Activated naive CD8-positive, alpha-beta T cell (primary cell): ENCODE measurements at regions not wholly inside any gene's neighbourhood (a gene's known extent, or its start where the extent isn't known, plus 50 kb on each side); places are given as distances from the start of the nearest gene placed in this dataset.

ENCODE experiments used
- H3K27ac Mint-ChIP-seq: one replicate; pipeline ENCODE4 v1.8.0; 2021; ENCODE audit warnings: mixed read lengths
- H3K27me3 Mint-ChIP-seq: one replicate; pipeline ENCODE4 v1.8.0; 2021; ENCODE audit warnings: mixed read lengths
- H3K36me3 Mint-ChIP-seq: one replicate; pipeline ENCODE4 v1.8.0; 2021; ENCODE audit warnings: mixed read lengths
- H3K4me1 Mint-ChIP-seq: one replicate; pipeline ENCODE4 v1.8.0; 2021; ENCODE audit warnings: low read depth, mixed read lengths
- H3K4me3 Mint-ChIP-seq: one replicate; pipeline ENCODE4 v1.8.0; 2021; ENCODE audit warnings: mild to moderate bottlenecking, mixed read lengths
- H3K9me3 Mint-ChIP-seq: one replicate; pipeline ENCODE4 v1.8.0; 2021; ENCODE audit warnings: low read depth, mixed read lengths

- Mint-ChIP-seq H3K36me3 (no peaks in the 10 kb centered on the region), H3K4me3 (no peak overlapping the region), H3K27me3 (no peaks in the 10 kb centered on the region), H3K4me1 (no peaks in the 10 kb centered on the region), H3K9me3 (peaks cover 6% of the 10 kb centered on the region), H3K27ac (no peak overlapping the region)
These were observed 119.3 kb upstream of the ADAMTS5 start for GRCh38 chr21:27086186-27086585.

GRCh38 chr21:27085387-27085786 is 118.5 kb upstream of the ADAMTS5 start:
- Mint-ChIP-seq H3K9me3 (peaks cover 6% of the 10 kb centered on the region), H3K36me3 (no peaks in the 10 kb centered on the region), H3K27ac (no peak overlapping the region), H3K4me3 (no peak overlapping the region), H3K27me3 (no peaks in the 10 kb centered on the region), H3K4me1 (no peaks in the 10 kb centered on the region)

- H3K27me3 Mint-ChIP-seq: no peaks in the 10 kb centered on the region
- H3K4me1 Mint-ChIP-seq: no peaks in the 10 kb centered on the region
- H3K36me3 Mint-ChIP-seq: no peaks in the 10 kb centered on the region
- H3K4me3 Mint-ChIP-seq: no peak overlapping the region
- peaks cover 6% of the 10 kb centered on the region for H3K9me3 Mint-ChIP-seq
- H3K27ac Mint-ChIP-seq: no peak overlapping the region
These were observed 116.3 kb upstream of the ADAMTS5 start for GRCh38 chr21:27083144-27083543.

- no peaks in the 10 kb centered on the region for H3K36me3 Mint-ChIP-seq
- H3K4me1 Mint-ChIP-seq: no peaks in the 10 kb centered on the region
- peaks cover 6% of the 10 kb centered on the region for H3K9me3 Mint-ChIP-seq
- no peak overlapping the region for H3K27ac Mint-ChIP-seq
- H3K4me3 Mint-ChIP-seq: no peak overlapping the region
- H3K27me3 Mint-ChIP-seq: no peaks in the 10 kb centered on the region
These were observed 115.6 kb upstream of the ADAMTS5 start for GRCh38 chr21:27082431-27083010.

GRCh38 chr21:27079636-27080240 is 112.8 kb upstream of the ADAMTS5 start:
- H3K27ac Mint-ChIP-seq: no peak overlapping the region
- no peaks in the 10 kb centered on the region for H3K27me3 Mint-ChIP-seq
- no peaks in the 10 kb centered on the region for H3K36me3 Mint-ChIP-seq
- H3K4me1 Mint-ChIP-seq: no peaks in the 10 kb centered on the region
- H3K4me3 Mint-ChIP-seq: no peak overlapping the region
- H3K9me3 Mint-ChIP-seq: peaks cover 6% of the 10 kb centered on the region

- Mint-ChIP-seq H3K27ac (no peak overlapping the region), H3K4me1 (no peaks in the 10 kb centered on the region), H3K36me3 (no peaks in the 10 kb centered on the region), H3K27me3 (no peaks in the 10 kb centered on the region), H3K4me3 (no peak overlapping the region), H3K9me3 (peaks cover 6% of the 10 kb centered on the region)
These were observed 112.0 kb upstream of the ADAMTS5 start for GRCh38 chr21:27078915-27079314.

GRCh38 chr21:27077501-27077900 is 110.6 kb upstream of the ADAMTS5 start:
- H3K9me3 Mint-ChIP-seq: peaks cover 3% of the 10 kb centered on the region
- H3K4me3 Mint-ChIP-seq: no peak overlapping the region
- no peaks in the 10 kb centered on the region for H3K27me3 Mint-ChIP-seq
- H3K36me3 Mint-ChIP-seq: no peaks in the 10 kb centered on the region
- no peak overlapping the region for H3K27ac Mint-ChIP-seq
- H3K4me1 Mint-ChIP-seq: no peaks in the 10 kb centered on the region

GRCh38 chr21:27076025-27076424 is 109.1 kb upstream of the ADAMTS5 start:
- no peaks in the 10 kb centered on the region for H3K27me3 Mint-ChIP-seq
- H3K36me3 Mint-ChIP-seq: no peaks in the 10 kb centered on the region
- H3K4me1 Mint-ChIP-seq: no peaks in the 10 kb centered on the region
- no peak overlapping the region for H3K27ac Mint-ChIP-seq
- no peak overlapping the region for H3K4me3 Mint-ChIP-seq
- no peaks in the 10 kb centered on the region for H3K9me3 Mint-ChIP-seq

GRCh38 chr21:27070861-27071670 is 104.2 kb upstream of the ADAMTS5 start:
- no peaks in the 10 kb centered on the region for H3K27me3 Mint-ChIP-seq
- no peaks in the 10 kb centered on the region for H3K4me1 Mint-ChIP-seq
- no peaks in the 10 kb centered on the region for H3K9me3 Mint-ChIP-seq
- H3K27ac Mint-ChIP-seq: no peak overlapping the region
- H3K36me3 Mint-ChIP-seq: no peaks in the 10 kb centered on the region
- H3K4me3 Mint-ChIP-seq: no peak overlapping the region

- H3K4me3 Mint-ChIP-seq: no peak overlapping the region
- H3K9me3 Mint-ChIP-seq: peaks cover 9% of the 10 kb centered on the region
- H3K27ac Mint-ChIP-seq: no peak overlapping the region
- no peaks in the 10 kb centered on the region for H3K4me1 Mint-ChIP-seq
- H3K27me3 Mint-ChIP-seq: peaks cover 1% of the 10 kb centered on the region
- H3K36me3 Mint-ChIP-seq: no peaks in the 10 kb centered on the region
These were observed 101.9 kb upstream of the ADAMTS5 start for GRCh38 chr21:27068811-27069210.

GRCh38 chr21:27067226-27067625 is 100.3 kb upstream of the ADAMTS5 start:
- no peak overlapping the region for H3K27ac Mint-ChIP-seq
- no peaks in the 10 kb centered on the region for H3K36me3 Mint-ChIP-seq
- H3K4me1 Mint-ChIP-seq: no peaks in the 10 kb centered on the region
- H3K9me3 Mint-ChIP-seq: peaks cover 14% of the 10 kb centered on the region
- H3K4me3 Mint-ChIP-seq: no peak overlapping the region
- peaks cover 1% of the 10 kb centered on the region for H3K27me3 Mint-ChIP-seq

- Mint-ChIP-seq H3K27me3 (peaks cover 1% of the 10 kb centered on the region), H3K9me3 (peaks cover 14% of the 10 kb centered on the region), H3K4me1 (no peaks in the 10 kb centered on the region), H3K4me3 (no peak overlapping the region), H3K27ac (no peak overlapping the region), H3K36me3 (no peaks in the 10 kb centered on the region)
These were observed 95.6 kb upstream of the ADAMTS5 start for GRCh38 chr21:27062443-27062842.

- Mint-ChIP-seq H3K36me3 (no peaks in the 10 kb centered on the region), H3K4me3 (no peak overlapping the region), H3K27ac (no peak overlapping the region), H3K4me1 (no peaks in the 10 kb centered on the region), H3K9me3 (peaks cover 14% of the 10 kb centered on the region), H3K27me3 (peaks cover 1% of the 10 kb centered on the region)
These were observed 94.9 kb upstream of the ADAMTS5 start for GRCh38 chr21:27061770-27062169.

GRCh38 chr21:27060190-27060589 is 93.3 kb upstream of the ADAMTS5 start:
- Mint-ChIP-seq H3K27me3 (peaks cover 1% of the 10 kb centered on the region), H3K36me3 (no peaks in the 10 kb centered on the region), H3K27ac (no peak overlapping the region), H3K4me1 (no peaks in the 10 kb centered on the region), H3K4me3 (no peak overlapping the region), H3K9me3 (peaks cover 14% of the 10 kb centered on the region)

- no peaks in the 10 kb centered on the region for H3K4me1 Mint-ChIP-seq
- peaks cover 6% of the 10 kb centered on the region for H3K9me3 Mint-ChIP-seq
- no peak overlapping the region for H3K4me3 Mint-ChIP-seq
- H3K36me3 Mint-ChIP-seq: no peaks in the 10 kb centered on the region
- no peaks in the 10 kb centered on the region for H3K27me3 Mint-ChIP-seq
- H3K27ac Mint-ChIP-seq: no peak overlapping the region
These were observed 92.1 kb upstream of the ADAMTS5 start for GRCh38 chr21:27058673-27059605.
